GM18519 (cell line): ENCODE measurements at regions not wholly inside any gene's neighbourhood (a gene's known extent, or its start where the extent isn't known, plus 50 kb on each side); places are given as distances from the start of the nearest gene placed in this dataset.
A peak's percentile ranks its signal among the peaks of the same experiment; 100 is the strongest.
"Not testable (repeated sequence)": the region's sequence is repeated elsewhere in the genome, so short reads cannot be mapped to it uniquely, and the experiment has no call there.

Source experiments
- ATAC-seq: cut with Tn5 transposase; IDR thresholded peaks from one replicate; pipeline ENCODE4 v1.9.1; 2021; ENCODE audit warnings: mild to moderate bottlenecking, moderate library complexity; ENCODE audit not compliant: unreplicated experiment, low FRiP score

DNA sequence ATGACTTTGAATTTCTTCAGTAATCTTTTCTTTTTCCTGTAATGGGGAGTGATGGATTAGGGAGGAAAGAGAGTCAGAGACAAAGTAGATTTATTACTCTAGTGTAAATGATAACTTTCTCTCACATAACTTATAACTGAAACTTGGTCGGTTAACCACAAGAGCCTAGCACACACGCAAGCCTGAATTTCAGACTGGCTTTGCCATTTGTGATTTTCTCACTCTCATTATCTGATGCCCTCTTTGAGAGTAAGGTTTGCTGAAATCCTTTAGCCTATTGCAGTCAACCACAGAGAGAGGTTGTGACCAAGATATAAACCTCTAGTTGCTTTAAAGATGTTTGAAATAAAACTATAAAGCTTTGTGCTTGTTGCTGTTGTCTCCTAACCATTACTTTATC is 117.9 kb upstream of the NETO1 start:
- ATAC-seq: peak; percentile 87

DNA sequence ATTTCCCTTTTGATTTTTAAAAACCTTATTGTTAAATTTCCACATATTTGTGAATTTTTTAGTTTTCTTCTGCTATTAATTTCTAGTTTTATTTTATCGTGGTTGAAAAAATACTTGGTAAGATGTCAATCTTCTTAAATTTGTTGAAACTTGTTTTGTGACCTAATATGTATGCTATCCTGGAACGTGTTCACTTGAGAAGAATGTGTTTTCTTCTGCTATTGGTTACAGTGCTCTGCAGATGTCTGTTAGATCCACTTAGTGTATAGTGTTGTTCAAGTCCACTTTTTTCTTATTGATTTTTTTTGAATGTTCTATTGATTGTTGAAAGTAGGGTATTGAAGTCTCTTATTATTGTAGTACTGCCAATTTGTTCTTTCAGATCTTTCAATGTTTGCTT is 116.5 kb upstream of the NETO1 start:
- ATAC-seq: no peak

DNA sequence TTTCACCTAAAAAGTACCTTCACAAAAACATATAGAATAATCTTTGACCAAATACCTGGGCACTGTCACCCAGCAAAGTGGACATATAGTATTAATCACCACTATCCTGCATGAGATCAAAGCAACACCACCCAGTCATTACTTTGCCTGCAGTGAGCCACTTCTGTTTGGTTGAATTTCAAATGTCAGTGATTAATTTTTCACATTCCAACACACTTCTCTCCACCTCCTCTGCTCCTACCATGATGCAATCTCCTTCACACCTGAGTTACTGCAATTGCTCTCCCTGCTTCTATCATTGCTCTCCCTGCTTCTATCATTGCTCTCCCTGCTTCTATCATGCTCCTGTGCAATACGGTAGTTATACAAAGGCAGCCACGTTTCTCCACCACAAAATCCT is 106.1 kb upstream of the NETO1 start:
- ATAC-seq: no peak

DNA sequence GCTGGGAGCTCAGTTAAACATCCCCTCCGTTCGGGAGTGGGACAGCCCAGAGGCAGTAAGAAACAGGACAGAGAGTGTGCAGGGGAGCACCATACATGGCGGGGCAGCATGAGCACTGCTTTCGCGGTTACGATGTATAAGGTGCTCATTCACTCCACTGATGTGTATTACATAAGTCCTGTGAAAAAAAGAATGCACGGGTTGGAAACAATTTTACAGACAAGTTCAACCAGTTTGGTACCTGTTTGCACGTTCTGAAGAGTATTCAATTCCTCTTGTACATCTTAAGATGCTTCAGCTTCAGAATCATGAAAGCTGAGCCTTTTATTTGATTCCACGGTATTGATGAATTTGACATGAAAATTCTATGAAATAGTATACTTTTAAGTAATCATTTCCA is 97.8 kb upstream of the NETO1 start:
- no peak for ATAC-seq

DNA sequence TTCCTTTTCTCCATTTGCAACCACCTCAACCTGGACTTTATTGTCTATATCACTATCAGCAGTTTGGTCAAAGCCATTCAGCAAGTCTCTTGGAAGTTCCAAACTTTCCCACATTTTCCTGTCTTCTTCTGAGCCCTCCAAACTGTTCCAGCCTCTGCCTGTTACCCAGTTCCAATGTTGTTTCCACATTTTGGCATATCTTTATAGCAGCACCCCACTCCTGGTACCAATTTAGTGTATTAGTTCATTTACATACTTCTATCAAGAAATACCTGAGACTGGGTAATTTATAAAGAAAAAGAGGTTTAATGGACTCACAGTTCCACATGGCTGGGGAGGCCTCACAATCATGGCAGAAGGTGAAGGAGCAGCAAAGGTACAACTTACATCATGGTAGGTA is 90.4 kb upstream of the NETO1 start:
- not testable (repeated sequence) for ATAC-seq

DNA sequence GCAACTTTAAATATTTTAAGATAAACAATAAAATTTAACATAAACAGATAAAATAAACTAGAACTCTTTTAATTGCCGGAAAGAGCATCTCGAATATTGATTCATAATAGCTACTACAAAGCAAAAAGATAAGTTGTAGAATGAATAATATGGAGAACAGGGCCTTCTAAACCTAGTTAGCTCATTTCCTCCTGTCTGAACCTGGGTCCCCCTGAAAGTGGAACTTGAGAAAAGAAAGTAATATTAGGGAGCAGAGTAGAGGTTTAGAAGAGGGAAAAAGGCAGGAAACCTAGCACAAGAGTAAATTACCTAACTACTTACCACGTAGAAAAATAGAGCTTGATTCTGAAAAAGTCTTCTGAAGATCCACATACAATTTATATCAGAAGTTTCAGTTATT is 80.7 kb upstream of the NETO1 start:
- ATAC-seq: no peak

DNA sequence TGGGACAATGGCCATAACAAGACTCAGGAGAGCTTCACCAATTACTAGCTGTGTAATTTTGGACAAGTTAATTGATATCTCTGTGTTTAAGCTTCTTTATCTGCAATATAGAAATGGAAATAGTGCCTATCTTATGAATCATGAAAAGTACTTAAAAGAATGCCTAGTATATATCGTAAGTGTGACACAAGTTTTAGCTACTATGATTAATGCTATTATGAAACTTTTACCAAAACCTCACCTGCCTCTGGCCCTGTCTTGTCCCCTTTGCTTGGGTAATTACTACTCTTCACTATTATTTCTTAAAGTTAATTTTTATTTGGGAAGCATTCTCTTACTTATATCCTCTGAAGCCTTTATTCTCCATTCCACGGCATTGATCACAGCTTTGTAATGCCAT is 75.0 kb upstream of the NETO1 start:
- ATAC-seq: no peak

DNA sequence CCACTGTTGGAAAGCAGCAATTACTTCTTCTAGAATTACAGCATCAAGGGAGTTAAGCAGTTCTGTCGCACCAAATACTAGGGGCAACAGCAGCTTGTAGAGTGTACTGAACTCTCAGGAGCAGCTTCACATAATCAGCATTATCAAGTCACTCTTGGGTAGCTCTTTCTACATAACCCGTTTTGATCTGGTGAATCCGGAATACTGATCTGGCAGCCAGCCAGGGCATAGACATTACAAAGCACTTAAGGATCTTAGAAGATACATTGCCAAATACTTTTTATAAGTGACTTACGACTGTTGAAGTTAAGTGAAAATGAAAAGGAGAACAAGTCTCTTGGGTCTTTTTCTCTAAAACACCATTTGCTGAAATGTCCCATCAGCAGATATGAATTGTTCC is 73.2 kb upstream of the NETO1 start:
- no peak for ATAC-seq

DNA sequence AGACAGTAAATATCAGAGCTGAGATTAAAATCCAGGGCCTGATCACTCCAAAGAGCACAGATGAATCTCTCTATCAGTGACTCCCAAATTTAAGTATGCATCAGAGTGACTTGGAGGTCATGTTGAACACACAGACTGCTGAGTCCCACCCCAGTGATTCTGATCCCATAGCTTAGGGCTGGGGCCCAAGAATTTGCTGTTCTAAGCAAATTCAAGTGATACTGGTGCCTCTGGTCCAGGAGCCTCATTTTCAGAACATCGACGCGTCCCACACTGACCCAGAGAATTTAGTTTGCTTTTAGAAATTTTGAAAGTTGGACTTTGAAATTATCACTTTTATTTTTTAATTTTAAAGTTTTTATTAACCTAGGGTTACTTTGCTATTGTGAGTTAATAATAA is 72.7 kb upstream of the NETO1 start:
- ATAC-seq: no peak

DNA sequence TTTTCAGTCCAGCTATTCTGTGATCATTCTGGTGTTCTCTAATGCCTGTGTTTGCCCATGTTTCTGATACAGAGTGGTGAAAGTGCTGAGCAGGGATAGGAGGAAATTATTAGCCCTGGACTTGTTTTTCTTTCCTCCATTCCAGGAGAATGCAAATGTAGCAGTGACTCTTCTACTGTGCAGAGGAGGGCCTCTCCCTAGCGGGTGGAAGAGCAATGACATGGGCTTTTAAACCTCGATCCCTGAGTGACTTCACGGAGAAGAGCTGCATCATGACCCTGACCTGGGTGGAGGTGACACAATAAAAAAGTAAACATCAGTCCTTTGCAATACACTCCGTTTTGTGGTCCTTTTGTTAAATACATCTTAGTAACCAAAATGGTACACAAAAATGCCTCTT is 68.0 kb upstream of the NETO1 start:
- no peak for ATAC-seq

DNA sequence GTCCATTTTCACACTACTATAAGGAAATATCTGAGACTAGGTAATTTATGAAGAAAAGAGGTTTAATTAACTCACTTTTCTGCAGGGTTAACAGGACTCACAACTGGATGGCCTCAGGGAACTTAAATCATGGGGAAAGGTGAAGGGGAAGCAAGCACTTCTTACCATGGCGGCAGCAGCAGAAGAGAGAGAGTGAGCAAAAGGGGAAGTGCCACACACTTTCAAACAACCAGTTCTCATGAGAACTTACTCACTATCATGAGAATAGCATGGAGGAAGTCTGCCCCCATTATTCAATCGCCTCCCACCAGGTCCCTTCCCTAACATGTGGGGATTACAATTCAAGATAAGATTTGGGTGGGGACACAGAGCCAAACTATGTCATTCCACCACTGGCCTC is 55.1 kb upstream of the NETO1 start:
- ATAC-seq: no peak
